HG03558 (cell line): ENCODE measurements at regions not wholly inside any gene's neighbourhood (a gene's known extent, or its start where the extent isn't known, plus 50 kb on each side); places are given as distances from the start of the nearest gene placed in this dataset.
"Not testable (repeated sequence)": the region's sequence is repeated elsewhere in the genome, so short reads cannot be mapped to it uniquely, and the experiment has no call there.

Experiments
- ATAC-seq: cut with Tn5 transposase; IDR thresholded peaks from one replicate; pipeline ENCODE4 v1.9.1; 2021; ENCODE audit warnings: moderate number of reproducible peaks; ENCODE audit not compliant: unreplicated experiment; ENCODE audit errors: extremely low read depth

GRCh38 chr4:33085709-33086108 lies 2365.5 kb downstream of the PCDH7 start:
- no peak for ATAC-seq

- no peak for ATAC-seq
These were observed 2366.3 kb downstream of the PCDH7 start for GRCh38 chr4:33086331-33086925.

- ATAC-seq, result no peak
These were observed 2368.5 kb downstream of the PCDH7 start for GRCh38 chr4:33088713-33089112.

- ATAC-seq, result no peak
These were observed 2370.7 kb downstream of the PCDH7 start for GRCh38 chr4:33090910-33091309.

GRCh38 chr4:33091961-33092360 lies 2371.8 kb downstream of the PCDH7 start:
- ATAC-seq, result no peak

- no peak for ATAC-seq
These were observed 2384.1 kb downstream of the PCDH7 start for GRCh38 chr4:33104273-33104672.

GRCh38 chr4:33107814-33108213 lies 2387.6 kb downstream of the PCDH7 start:
- no peak for ATAC-seq

GRCh38 chr4:33111117-33111516 lies 2390.9 kb downstream of the PCDH7 start:
- ATAC-seq, result no peak

GRCh38 chr4:33116871-33117270 lies 2396.7 kb downstream of the PCDH7 start:
- no peak for ATAC-seq

GRCh38 chr4:33126002-33126401 lies 2405.8 kb downstream of the PCDH7 start:
- ATAC-seq, result no peak

GRCh38 chr4:33130662-33131061 lies 2410.5 kb downstream of the PCDH7 start:
- ATAC-seq, result not testable (repeated sequence)

GRCh38 chr4:33133723-33134122 lies 2413.6 kb downstream of the PCDH7 start:
- ATAC-seq, result no peak

- no peak for ATAC-seq
These were observed 2414.2 kb downstream of the PCDH7 start for GRCh38 chr4:33134366-33134765.

- ATAC-seq, result no peak
These were observed 2429.7 kb downstream of the PCDH7 start for GRCh38 chr4:33149658-33150524.

GRCh38 chr4:33150525-33150910 lies 2430.3 kb downstream of the PCDH7 start:
- ATAC-seq, result no peak

- no peak for ATAC-seq
These were observed 2440.0 kb downstream of the PCDH7 start for GRCh38 chr4:33160126-33160525.

GRCh38 chr4:33161202-33161601 lies 2441.0 kb downstream of the PCDH7 start:
- no peak for ATAC-seq

- ATAC-seq, result no peak
These were observed 2442.0 kb downstream of the PCDH7 start for GRCh38 chr4:33162122-33162521.

GRCh38 chr4:33171873-33172525 lies 2451.8 kb downstream of the PCDH7 start:
- ATAC-seq, result no peak

- ATAC-seq, result no peak
These were observed 2456.4 kb downstream of the PCDH7 start for GRCh38 chr4:33176566-33176965.

- peak; percentile 88 for ATAC-seq
These were observed 2464.6 kb downstream of the PCDH7 start for GRCh38 chr4:33184657-33185290.
